K562 (cell line): ENCODE measurements at regions not wholly inside any gene's neighbourhood (a gene's known extent, or its start where the extent isn't known, plus 50 kb on each side); places are given as distances from the start of the nearest gene placed in this dataset.
A peak's percentile ranks its signal among the peaks of the same experiment; 100 is the strongest.

Source experiments
- ATF4 ChIP-seq: fragments of 450-650 bp; formaldehyde crosslinking; IDR thresholded peaks from 2 replicates; pipeline ENCODE4 v1.4.0; 2022; ENCODE audit warnings: mild to moderate bottlenecking, moderate library complexity
- MCM7 ChIP-seq, 2 experiments: fragments of 450-650 bp; IDR thresholded peaks; 2 replicates each; pipeline ENCODE4 v1.6.1; 2016 to 2018
- TAF1 ChIP-seq: IDR thresholded peaks from 2 replicates; pipeline ENCODE4 v1.6.1; 2011; ENCODE audit warnings: mild to moderate bottlenecking, low read length, moderate library complexity; ENCODE audit not compliant: insufficient read depth, control insufficient read depth, severe bottlenecking; ENCODE audit errors: extremely low read depth
- TGIF2 ChIP-seq: sonication (generic); formaldehyde crosslinking; IDR thresholded peaks from 2 replicates; pipeline ENCODE4 v1.8.1; 2022; ENCODE audit warnings: mild to moderate bottlenecking, missing genetic modification reagents, moderate library complexity
- U2AF2 ChIP-seq: fragments of 200-400 bp; formaldehyde crosslinking; optimal IDR thresholded peaks from 2 replicates; pipeline ENCODE3; 2017; ENCODE audit warnings: low read depth, mild to moderate bottlenecking, low read length
- ZFP36 ChIP-seq: fragments of 150-350 bp; IDR thresholded peaks from 2 replicates; pipeline ENCODE4 v1.6.1; 2018; ENCODE audit warnings: low read length, low read depth; ENCODE audit not compliant: partially characterized antibody
- ZNF318 ChIP-seq, 2 experiments: fragments of 450-650 bp; IDR thresholded peaks; 2 replicates each; pipeline ENCODE4 v1.6.1; 2016; ENCODE audit warnings: mild to moderate bottlenecking in 2 of 2, borderline replicate concordance in 1 of 2, low read depth in 1 of 2, moderate library complexity in 1 of 2
- TF ChIP-seq, protein P1 (sequence below), 2 experiments: fragments of 450-650 bp; IDR thresholded peaks; 2 replicates each; pipeline ENCODE4 v1.6.1; 2016
- TF ChIP-seq, protein P2 (sequence below): fragments of 450-650 bp; IDR thresholded peaks from 2 replicates; pipeline ENCODE4 v1.6.1; 2017; ENCODE audit warnings: antibody characterized with exemption

GRCh38 chr4:116342143-116342542 lies 743.2 kb downstream of the TRAM1L1 start (continued):
- TF ChIP-seq TGIF2, result no peak
- TF ChIP-seq ZNF318 (IDR thresholded peaks at IDR 0.05; ENCODE audit: borderline replicate concordance in 1 of 2, low read depth in 1 of 2), result no peak
- TF ChIP-seq ATF4 (CRISPR knock-in tag), result peak; percentile 77; the same call in 1 of the 2 replicates
- no peak for TF ChIP-seq TAF1
- TF ChIP-seq U2AF2, result no peak
- TF ChIP-seq ZFP36, result no peak
- TF ChIP-seq, protein P1, sequence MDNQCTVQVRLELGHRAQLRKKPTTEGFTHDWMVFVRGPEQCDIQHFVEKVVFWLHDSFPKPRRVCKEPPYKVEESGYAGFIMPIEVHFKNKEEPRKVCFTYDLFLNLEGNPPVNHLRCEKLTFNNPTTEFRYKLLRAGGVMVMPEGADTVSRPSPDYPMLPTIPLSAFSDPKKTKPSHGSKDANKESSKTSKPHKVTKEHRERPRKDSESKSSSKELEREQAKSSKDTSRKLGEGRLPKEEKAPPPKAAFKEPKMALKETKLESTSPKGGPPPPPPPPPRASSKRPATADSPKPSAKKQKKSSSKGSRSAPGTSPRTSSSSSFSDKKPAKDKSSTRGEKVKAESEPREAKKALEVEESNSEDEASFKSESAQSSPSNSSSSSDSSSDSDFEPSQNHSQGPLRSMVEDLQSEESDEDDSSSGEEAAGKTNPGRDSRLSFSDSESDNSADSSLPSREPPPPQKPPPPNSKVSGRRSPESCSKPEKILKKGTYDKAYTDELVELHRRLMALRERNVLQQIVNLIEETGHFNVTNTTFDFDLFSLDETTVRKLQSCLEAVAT (IDR thresholded peaks at IDR 0.05), result no peak
- TF ChIP-seq, protein P2, sequence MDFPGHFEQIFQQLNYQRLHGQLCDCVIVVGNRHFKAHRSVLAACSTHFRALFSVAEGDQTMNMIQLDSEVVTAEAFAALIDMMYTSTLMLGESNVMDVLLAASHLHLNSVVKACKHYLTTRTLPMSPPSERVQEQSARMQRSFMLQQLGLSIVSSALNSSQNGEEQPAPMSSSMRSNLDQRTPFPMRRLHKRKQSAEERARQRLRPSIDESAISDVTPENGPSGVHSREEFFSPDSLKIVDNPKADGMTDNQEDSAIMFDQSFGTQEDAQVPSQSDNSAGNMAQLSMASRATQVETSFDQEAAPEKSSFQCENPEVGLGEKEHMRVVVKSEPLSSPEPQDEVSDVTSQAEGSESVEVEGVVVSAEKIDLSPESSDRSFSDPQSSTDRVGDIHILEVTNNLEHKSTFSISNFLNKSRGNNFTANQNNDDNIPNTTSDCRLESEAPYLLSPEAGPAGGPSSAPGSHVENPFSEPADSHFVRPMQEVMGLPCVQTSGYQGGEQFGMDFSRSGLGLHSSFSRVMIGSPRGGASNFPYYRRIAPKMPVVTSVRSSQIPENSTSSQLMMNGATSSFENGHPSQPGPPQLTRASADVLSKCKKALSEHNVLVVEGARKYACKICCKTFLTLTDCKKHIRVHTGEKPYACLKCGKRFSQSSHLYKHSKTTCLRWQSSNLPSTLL, result no peak
- no peak for TF ChIP-seq MCM7 (IDR thresholded peaks at IDR 0.05)
